ENCODE measurements at regions not wholly inside any gene's neighbourhood (a gene's known extent, or its start where the extent isn't known, plus 50 kb on each side); places are given as distances from the start of the nearest gene placed in this dataset.
"Not testable (repeated sequence)": the region's sequence is repeated elsewhere in the genome, so short reads cannot be mapped to it uniquely, and the experiment has no call there.

DNA sequence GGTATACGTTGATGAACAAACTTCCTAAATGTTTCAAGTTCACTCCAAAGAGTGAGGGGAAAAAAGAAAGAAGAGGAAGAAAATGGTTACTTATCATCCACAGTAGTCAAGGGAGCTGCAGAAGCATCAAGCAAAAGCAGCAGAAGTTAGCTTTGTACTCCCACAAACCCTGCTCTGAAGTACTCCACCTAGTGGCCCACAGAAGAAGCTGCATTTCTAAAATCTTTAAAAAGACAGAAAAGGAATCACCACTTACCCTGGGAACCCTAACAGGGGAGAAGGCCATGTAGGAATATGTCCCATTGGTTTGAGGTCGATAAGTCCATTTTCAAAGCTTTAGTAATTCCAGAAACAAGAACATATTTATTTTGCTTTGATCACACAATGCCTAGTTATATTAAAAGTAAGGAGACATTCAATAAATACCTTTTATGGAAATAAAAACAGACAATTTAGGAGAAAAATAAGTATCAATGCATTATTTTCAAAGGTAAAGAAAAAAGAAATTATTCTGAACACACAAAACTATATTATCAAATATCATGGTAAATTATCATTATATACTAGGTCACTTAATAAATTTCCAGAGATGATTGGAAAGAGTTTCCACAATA is 900.5 kb upstream of the DEFB115 start:
- H3K9ac ChIP-seq (ENCODE audit: low read depth, low read length, poor library complexity, severe bottlenecking); H3K4me3 ChIP-seq (ENCODE audit: low read length, poor library complexity, severe bottlenecking); H4K20me1 ChIP-seq (ENCODE audit: insufficient read depth, low read length, poor library complexity, severe bottlenecking); H3K36me3 ChIP-seq (ENCODE audit: insufficient read depth, low read length); H3K9me3 ChIP-seq (ENCODE audit: insufficient read depth, low read depth, low read length); H2AFZ ChIP-seq (ENCODE audit: low read length); H3K4me1 ChIP-seq (ENCODE audit: insufficient read depth, low read length, poor library complexity, severe bottlenecking); H3K9me2 ChIP-seq (replicated peaks; ENCODE audit: low read depth, low read length); H3K79me2 ChIP-seq (ENCODE audit: insufficient read depth, low read length); H3F3A ChIP-seq (ENCODE audit: low read depth); H3K27me3 ChIP-seq (ENCODE audit: insufficient read depth, low read length, poor library complexity, severe bottlenecking); H3K4me2 ChIP-seq (ENCODE audit: low read depth, low read length, poor library complexity, severe bottlenecking): not testable (repeated sequence)
- TF ChIP-seq, protein P1, sequence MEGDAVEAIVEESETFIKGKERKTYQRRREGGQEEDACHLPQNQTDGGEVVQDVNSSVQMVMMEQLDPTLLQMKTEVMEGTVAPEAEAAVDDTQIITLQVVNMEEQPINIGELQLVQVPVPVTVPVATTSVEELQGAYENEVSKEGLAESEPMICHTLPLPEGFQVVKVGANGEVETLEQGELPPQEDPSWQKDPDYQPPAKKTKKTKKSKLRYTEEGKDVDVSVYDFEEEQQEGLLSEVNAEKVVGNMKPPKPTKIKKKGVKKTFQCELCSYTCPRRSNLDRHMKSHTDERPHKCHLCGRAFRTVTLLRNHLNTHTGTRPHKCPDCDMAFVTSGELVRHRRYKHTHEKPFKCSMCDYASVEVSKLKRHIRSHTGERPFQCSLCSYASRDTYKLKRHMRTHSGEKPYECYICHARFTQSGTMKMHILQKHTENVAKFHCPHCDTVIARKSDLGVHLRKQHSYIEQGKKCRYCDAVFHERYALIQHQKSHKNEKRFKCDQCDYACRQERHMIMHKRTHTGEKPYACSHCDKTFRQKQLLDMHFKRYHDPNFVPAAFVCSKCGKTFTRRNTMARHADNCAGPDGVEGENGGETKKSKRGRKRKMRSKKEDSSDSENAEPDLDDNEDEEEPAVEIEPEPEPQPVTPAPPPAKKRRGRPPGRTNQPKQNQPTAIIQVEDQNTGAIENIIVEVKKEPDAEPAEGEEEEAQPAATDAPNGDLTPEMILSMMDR (conservative IDR thresholded peaks at IDR 0.05; ENCODE audit: low read length) = peak; percentile 56

- not testable (repeated sequence) for H3K79me2 ChIP-seq (ENCODE audit: insufficient read depth, low read length); H3K4me3 ChIP-seq (ENCODE audit: low read length, poor library complexity, severe bottlenecking); H3K9ac ChIP-seq (ENCODE audit: low read depth, low read length, poor library complexity, severe bottlenecking); H4K20me1 ChIP-seq (ENCODE audit: insufficient read depth, low read length, poor library complexity, severe bottlenecking); H3K4me2 ChIP-seq (ENCODE audit: low read depth, low read length, poor library complexity, severe bottlenecking); H3K9me2 ChIP-seq (replicated peaks; ENCODE audit: low read depth, low read length); H3K27me3 ChIP-seq (ENCODE audit: insufficient read depth, low read length, poor library complexity, severe bottlenecking); H3K9me3 ChIP-seq (ENCODE audit: insufficient read depth, low read depth, low read length); H2AFZ ChIP-seq (ENCODE audit: low read length); H3K4me1 ChIP-seq (ENCODE audit: insufficient read depth, low read length, poor library complexity, severe bottlenecking); H3K36me3 ChIP-seq (ENCODE audit: insufficient read depth, low read length); H3F3A ChIP-seq (ENCODE audit: low read depth)
These were observed 895.7 kb upstream of the DEFB115 start for GRCh38 chr20:30361756-30362155.

GRCh38 chr20:30376430-30376766 is 881.1 kb upstream of the DEFB115 start:
- H3K9me2 ChIP-seq (replicated peaks; ENCODE audit: low read depth, low read length); H2AFZ ChIP-seq (ENCODE audit: low read length); H3K4me2 ChIP-seq (ENCODE audit: low read depth, low read length, poor library complexity, severe bottlenecking); H3K79me2 ChIP-seq (ENCODE audit: insufficient read depth, low read length); H3K36me3 ChIP-seq (ENCODE audit: insufficient read depth, low read length); H3K4me3 ChIP-seq (ENCODE audit: low read length, poor library complexity, severe bottlenecking); H4K20me1 ChIP-seq (ENCODE audit: insufficient read depth, low read length, poor library complexity, severe bottlenecking); H3F3A ChIP-seq (ENCODE audit: low read depth); H3K9ac ChIP-seq (ENCODE audit: low read depth, low read length, poor library complexity, severe bottlenecking); H3K27me3 ChIP-seq (ENCODE audit: insufficient read depth, low read length, poor library complexity, severe bottlenecking); H3K9me3 ChIP-seq (ENCODE audit: insufficient read depth, low read depth, low read length); H3K4me1 ChIP-seq (ENCODE audit: insufficient read depth, low read length, poor library complexity, severe bottlenecking): not testable (repeated sequence)

DNA sequence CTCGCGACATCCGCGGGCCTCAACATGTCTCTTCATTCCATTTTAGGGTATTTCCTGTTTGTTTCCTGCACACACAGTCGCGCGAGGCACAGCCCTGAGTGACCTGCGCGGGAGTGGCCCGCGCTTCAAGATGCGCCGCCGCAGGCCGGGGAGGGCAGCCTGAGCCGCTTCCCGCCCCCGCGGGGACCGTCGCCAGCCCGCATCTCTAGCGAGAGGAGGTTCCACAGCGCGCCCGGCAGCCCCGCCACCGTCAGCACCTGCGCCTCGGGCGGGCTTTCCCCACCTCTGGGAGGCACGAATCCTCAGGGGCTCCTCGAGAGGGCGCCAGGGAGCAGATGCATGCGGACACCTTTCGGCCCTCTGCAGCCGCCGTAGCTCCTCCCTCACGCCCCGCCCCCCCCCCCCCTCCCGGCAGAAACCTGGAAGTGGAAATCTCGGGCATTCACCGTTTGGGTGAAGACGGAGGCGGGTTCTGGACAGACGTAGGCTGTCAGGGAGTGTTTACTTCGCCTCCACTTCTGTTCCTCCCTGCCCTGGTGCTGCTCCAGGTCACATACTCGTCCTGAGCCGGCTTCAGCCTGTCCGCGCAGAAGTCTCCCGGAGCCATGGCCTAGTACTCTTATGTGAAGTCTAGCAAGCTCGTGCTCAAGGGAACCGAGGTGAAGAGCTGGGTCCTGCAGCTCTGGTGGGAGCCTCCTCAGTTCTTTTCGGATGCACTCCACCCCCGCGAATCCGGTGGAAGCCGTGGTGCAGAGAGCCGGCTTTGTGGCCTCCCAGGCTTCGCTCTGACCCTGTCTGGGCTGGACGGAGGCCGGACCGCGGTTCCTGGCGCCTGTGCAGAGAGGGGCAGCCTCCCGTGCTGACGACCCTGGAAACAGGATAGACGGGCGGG is 880.5 kb upstream of the DEFB115 start:
- no peaks in the 10 kb centered on the region for H3K9me2 ChIP-seq (replicated peaks; ENCODE audit: low read depth, low read length)
- no peak overlapping the region for H2AFZ ChIP-seq (ENCODE audit: low read length)
- no peaks in the 10 kb centered on the region for H3K4me1 ChIP-seq (ENCODE audit: insufficient read depth, low read length, poor library complexity, severe bottlenecking)
- no peak overlapping the region for H3K4me3 ChIP-seq (ENCODE audit: low read length, poor library complexity, severe bottlenecking)
- no peaks in the 10 kb centered on the region for H3F3A ChIP-seq (ENCODE audit: low read depth)
- H4K20me1 ChIP-seq (ENCODE audit: insufficient read depth, low read length, poor library complexity, severe bottlenecking) = no peaks in the 10 kb centered on the region
- H3K4me2 ChIP-seq (ENCODE audit: low read depth, low read length, poor library complexity, severe bottlenecking) = no peak overlapping the region
- no peaks in the 10 kb centered on the region for H3K36me3 ChIP-seq (ENCODE audit: insufficient read depth, low read length)
- no peak overlapping the region for H3K9ac ChIP-seq (ENCODE audit: low read depth, low read length, poor library complexity, severe bottlenecking)
- no peaks in the 10 kb centered on the region for H3K9me3 ChIP-seq (ENCODE audit: insufficient read depth, low read depth, low read length)
- TF ChIP-seq, protein P1 (conservative IDR thresholded peaks at IDR 0.05; ENCODE audit: low read length) = no peak
- TF ChIP-seq EZH2phosphoT487 (IDR thresholded peaks at IDR 0.05; ENCODE audit: borderline replicate concordance) = no peak
- no peaks in the 10 kb centered on the region for H3K79me2 ChIP-seq (ENCODE audit: insufficient read depth, low read length)
- no peaks in the 10 kb centered on the region for H3K27me3 ChIP-seq (ENCODE audit: insufficient read depth, low read length, poor library complexity, severe bottlenecking)

GRCh38 chr20:30378317-30378716 is 879.1 kb upstream of the DEFB115 start:
- not testable (repeated sequence) for H3K79me2 ChIP-seq (ENCODE audit: insufficient read depth, low read length); H3F3A ChIP-seq (ENCODE audit: low read depth); H3K4me3 ChIP-seq (ENCODE audit: low read length, poor library complexity, severe bottlenecking); H3K9ac ChIP-seq (ENCODE audit: low read depth, low read length, poor library complexity, severe bottlenecking); H3K9me3 ChIP-seq (ENCODE audit: insufficient read depth, low read depth, low read length); H4K20me1 ChIP-seq (ENCODE audit: insufficient read depth, low read length, poor library complexity, severe bottlenecking); H3K4me2 ChIP-seq (ENCODE audit: low read depth, low read length, poor library complexity, severe bottlenecking); H3K4me1 ChIP-seq (ENCODE audit: insufficient read depth, low read length, poor library complexity, severe bottlenecking); H3K36me3 ChIP-seq (ENCODE audit: insufficient read depth, low read length); H2AFZ ChIP-seq (ENCODE audit: low read length); H3K27me3 ChIP-seq (ENCODE audit: insufficient read depth, low read length, poor library complexity, severe bottlenecking); H3K9me2 ChIP-seq (replicated peaks; ENCODE audit: low read depth, low read length)

GRCh38 chr20:30378721-30379120 is 878.7 kb upstream of the DEFB115 start:
- not testable (repeated sequence) for H3K79me2 ChIP-seq (ENCODE audit: insufficient read depth, low read length); H3K27me3 ChIP-seq (ENCODE audit: insufficient read depth, low read length, poor library complexity, severe bottlenecking); H3F3A ChIP-seq (ENCODE audit: low read depth); H3K4me3 ChIP-seq (ENCODE audit: low read length, poor library complexity, severe bottlenecking); H3K9me2 ChIP-seq (replicated peaks; ENCODE audit: low read depth, low read length); H3K4me1 ChIP-seq (ENCODE audit: insufficient read depth, low read length, poor library complexity, severe bottlenecking); H2AFZ ChIP-seq (ENCODE audit: low read length); H3K9ac ChIP-seq (ENCODE audit: low read depth, low read length, poor library complexity, severe bottlenecking); H3K9me3 ChIP-seq (ENCODE audit: insufficient read depth, low read depth, low read length); H3K4me2 ChIP-seq (ENCODE audit: low read depth, low read length, poor library complexity, severe bottlenecking); H4K20me1 ChIP-seq (ENCODE audit: insufficient read depth, low read length, poor library complexity, severe bottlenecking); H3K36me3 ChIP-seq (ENCODE audit: insufficient read depth, low read length)
